SKM-1 treated with dmso at 0.1 percent for 144 hours (cell line): ENCODE measurements at regions not wholly inside any gene's neighbourhood (a gene's known extent, or its start where the extent isn't known, plus 50 kb on each side); places are given as distances from the start of the nearest gene placed in this dataset.
"Not testable (repeated sequence)": the region's sequence is repeated elsewhere in the genome, so short reads cannot be mapped to it uniquely, and the experiment has no call there.

ENCODE experiments used
- DNase-seq: peaks from one replicate; lab custom pipeline; 2025; ENCODE audit not compliant: unreplicated experiment; lab: John Stamatoyannopoulos, UW

GRCh38 chr4:138113819-138114400 is 128.2 kb downstream of the SLC7A11 start:
- DNase-seq = no peak

- DNase-seq = not testable (repeated sequence)
These were observed 129.3 kb downstream of the SLC7A11 start for GRCh38 chr4:138112890-138113289.

GRCh38 chr4:138112389-138112788 is 129.8 kb downstream of the SLC7A11 start:
- no peak for DNase-seq

- no peak for DNase-seq
These were observed 130.6 kb downstream of the SLC7A11 start for GRCh38 chr4:138111462-138112000.

- DNase-seq = no peak
These were observed 131.3 kb downstream of the SLC7A11 start for GRCh38 chr4:138110815-138111214.

GRCh38 chr4:138107023-138107422 is 135.1 kb downstream of the SLC7A11 start:
- no peak for DNase-seq

GRCh38 chr4:138105331-138105730 is 136.8 kb downstream of the SLC7A11 start:
- no peak for DNase-seq

GRCh38 chr4:138104284-138104680 is 137.9 kb downstream of the SLC7A11 start:
- no peak for DNase-seq

GRCh38 chr4:138103597-138104283 is 138.4 kb downstream of the SLC7A11 start:
- no peak for DNase-seq

GRCh38 chr4:138099385-138099784 is 142.8 kb downstream of the SLC7A11 start:
- DNase-seq = no peak

- no peak for DNase-seq
These were observed 144.1 kb downstream of the SLC7A11 start for GRCh38 chr4:138097912-138098600.

- no peak for DNase-seq
These were observed 145.6 kb downstream of the SLC7A11 start for GRCh38 chr4:138096384-138097062.

GRCh38 chr4:138095378-138095777 is 146.8 kb downstream of the SLC7A11 start:
- DNase-seq = no peak

- no peak for DNase-seq
These were observed 150.1 kb downstream of the SLC7A11 start for GRCh38 chr4:138092060-138092459.

- DNase-seq = no peak
These were observed 151.1 kb downstream of the SLC7A11 start for GRCh38 chr4:138090918-138091676.

- DNase-seq = peak; percentile 58
These were observed 151.8 kb downstream of the SLC7A11 start for GRCh38 chr4:138090150-138090917.

- no peak for DNase-seq
These were observed 153.5 kb downstream of the SLC7A11 start for GRCh38 chr4:138088449-138089208.

GRCh38 chr4:138087066-138087719 is 155.0 kb downstream of the SLC7A11 start:
- DNase-seq = no peak

- DNase-seq = no peak
These were observed 155.5 kb downstream of the SLC7A11 start for GRCh38 chr4:138086611-138087041.
